ENCODE measurements at regions not wholly inside any gene's neighbourhood (a gene's known extent, or its start where the extent isn't known, plus 50 kb on each side); places are given as distances from the start of the nearest gene placed in this dataset.

- TF ChIP-seq CTCF (conservative IDR thresholded peaks at IDR 0.05; ENCODE audit: low read length) (no peak), EZH2phosphoT487 (IDR thresholded peaks at IDR 0.05; ENCODE audit: borderline replicate concordance, low read depth, low read length) (no peak)
Measured at GRCh38 chr18:24831871-24832665, 371.6 kb downstream of the HRH4 start.

All from OCI-LY7 (cell line).